ENCODE measurements at regions not wholly inside any gene's neighbourhood (a gene's known extent, or its start where the extent isn't known, plus 50 kb on each side); places are given as distances from the start of the nearest gene placed in this dataset.
A peak's percentile ranks its signal among the peaks of the same experiment; 100 is the strongest.

- CTCF ChIA-PET: no interaction called here
- Mint-ChIP-seq H3K4me3 (no peak overlapping the region), H3K36me3 (no peaks in the 10 kb centered on the region), H3K9me3 (ENCODE audit: low read depth) (no peaks in the 10 kb centered on the region), H3K27me3 (peaks cover 10% of the 10 kb centered on the region), H3K27ac (no peak overlapping the region), H3K4me1 (no peaks in the 10 kb centered on the region)
- DNase-seq (no peak), ATAC-seq (no peak)
These were observed 514.0 kb upstream of the TMPO start for GRCh38 chr12:98001430-98001829.

GRCh38 chr12:98002887-98003493 is 512.4 kb upstream of the TMPO start:
- CTCF ChIA-PET: no interaction called here
- DNase-seq (peak; percentile 46), ATAC-seq (no peak)
- no peaks in the 10 kb centered on the region for H3K9me3 Mint-ChIP-seq (ENCODE audit: low read depth)
- no peak overlapping the region for H3K4me3 Mint-ChIP-seq
- no peaks in the 10 kb centered on the region for H3K36me3 Mint-ChIP-seq
- no peak overlapping the region for H3K27ac Mint-ChIP-seq
- H3K27me3 Mint-ChIP-seq: peaks cover 10% of the 10 kb centered on the region
- H3K4me1 Mint-ChIP-seq: no peaks in the 10 kb centered on the region

GRCh38 chr12:98007963-98008362 is 507.4 kb upstream of the TMPO start:
- H3K9me3 Mint-ChIP-seq (ENCODE audit: low read depth): no peaks in the 10 kb centered on the region
- H3K4me3 Mint-ChIP-seq: no peak overlapping the region
- CTCF ChIA-PET: no interaction called here
- no peaks in the 10 kb centered on the region for H3K36me3 Mint-ChIP-seq
- peaks cover 8% of the 10 kb centered on the region for H3K27me3 Mint-ChIP-seq
- no peak for ATAC-seq
- no peak for DNase-seq
- no peaks in the 10 kb centered on the region for H3K4me1 Mint-ChIP-seq
- no peak overlapping the region for H3K27ac Mint-ChIP-seq

GRCh38 chr12:98013560-98013959 is 501.8 kb upstream of the TMPO start:
- no peak overlapping the region for H3K4me3 Mint-ChIP-seq
- CTCF ChIA-PET: no interaction called here
- ATAC-seq (no peak), DNase-seq (no peak)
- H3K9me3 Mint-ChIP-seq (ENCODE audit: low read depth): no peaks in the 10 kb centered on the region
- H3K27ac Mint-ChIP-seq: no peak overlapping the region
- no peaks in the 10 kb centered on the region for H3K27me3 Mint-ChIP-seq
- no peaks in the 10 kb centered on the region for H3K4me1 Mint-ChIP-seq
- H3K36me3 Mint-ChIP-seq: no peaks in the 10 kb centered on the region

GRCh38 chr12:98018836-98019235 is 496.6 kb upstream of the TMPO start:
- H3K4me1 Mint-ChIP-seq: no peaks in the 10 kb centered on the region
- no peak overlapping the region for H3K4me3 Mint-ChIP-seq
- no peaks in the 10 kb centered on the region for H3K9me3 Mint-ChIP-seq (ENCODE audit: low read depth)
- no peaks in the 10 kb centered on the region for H3K36me3 Mint-ChIP-seq
- no peak overlapping the region for H3K27ac Mint-ChIP-seq
- no peak for DNase-seq
- CTCF ChIA-PET: no interaction called here
- no peak for ATAC-seq
- no peaks in the 10 kb centered on the region for H3K27me3 Mint-ChIP-seq

GRCh38 chr12:98020376-98020775 is 495.0 kb upstream of the TMPO start:
- Mint-ChIP-seq H3K36me3 (no peaks in the 10 kb centered on the region), H3K27me3 (no peaks in the 10 kb centered on the region), H3K27ac (no peak overlapping the region), H3K9me3 (ENCODE audit: low read depth) (no peaks in the 10 kb centered on the region), H3K4me3 (no peak overlapping the region), H3K4me1 (no peaks in the 10 kb centered on the region)
- no peak for ATAC-seq
- CTCF ChIA-PET: no interaction called here
- no peak for DNase-seq

- Mint-ChIP-seq H3K9me3 (ENCODE audit: low read depth) (no peaks in the 10 kb centered on the region), H3K4me1 (no peaks in the 10 kb centered on the region), H3K36me3 (no peaks in the 10 kb centered on the region), H3K4me3 (no peak overlapping the region), H3K27ac (no peak overlapping the region), H3K27me3 (no peaks in the 10 kb centered on the region)
- DNase-seq (no peak), ATAC-seq (no peak)
- CTCF ChIA-PET: no interaction called here
These were observed 492.4 kb upstream of the TMPO start for GRCh38 chr12:98022961-98023360.

GRCh38 chr12:98037401-98038140 is 477.8 kb upstream of the TMPO start:
- Mint-ChIP-seq H3K4me3 (no peak overlapping the region), H3K9me3 (ENCODE audit: low read depth) (peaks cover 2% of the 10 kb centered on the region), H3K4me1 (no peaks in the 10 kb centered on the region), H3K27ac (no peak overlapping the region), H3K36me3 (no peaks in the 10 kb centered on the region), H3K27me3 (no peaks in the 10 kb centered on the region)
- CTCF ChIA-PET: no interaction called here
- no peak for DNase-seq
- no peak for ATAC-seq

- no peaks in the 10 kb centered on the region for H3K4me1 Mint-ChIP-seq
- CTCF ChIA-PET: no interaction called here
- no peaks in the 10 kb centered on the region for H3K36me3 Mint-ChIP-seq
- DNase-seq (no peak), ATAC-seq (no peak)
- H3K27me3 Mint-ChIP-seq: no peaks in the 10 kb centered on the region
- H3K9me3 Mint-ChIP-seq (ENCODE audit: low read depth): peaks cover 2% of the 10 kb centered on the region
- no peak overlapping the region for H3K27ac Mint-ChIP-seq
- no peak overlapping the region for H3K4me3 Mint-ChIP-seq
These were observed 472.7 kb upstream of the TMPO start for GRCh38 chr12:98042668-98043067.

GRCh38 chr12:98045395-98045794 is 470.0 kb upstream of the TMPO start:
- no peak overlapping the region for H3K27ac Mint-ChIP-seq
- H3K27me3 Mint-ChIP-seq: no peaks in the 10 kb centered on the region
- no peaks in the 10 kb centered on the region for H3K36me3 Mint-ChIP-seq
- DNase-seq: no peak
- no peak for ATAC-seq
- no peaks in the 10 kb centered on the region for H3K9me3 Mint-ChIP-seq (ENCODE audit: low read depth)
- H3K4me3 Mint-ChIP-seq: no peak overlapping the region
- no peaks in the 10 kb centered on the region for H3K4me1 Mint-ChIP-seq
- CTCF ChIA-PET: no interaction called here

- no peaks in the 10 kb centered on the region for H3K4me1 Mint-ChIP-seq
- no peaks in the 10 kb centered on the region for H3K36me3 Mint-ChIP-seq
- no peak overlapping the region for H3K27ac Mint-ChIP-seq
- CTCF ChIA-PET: no interaction called here
- no peak for DNase-seq
- ATAC-seq: no peak
- H3K27me3 Mint-ChIP-seq: no peaks in the 10 kb centered on the region
- no peaks in the 10 kb centered on the region for H3K9me3 Mint-ChIP-seq (ENCODE audit: low read depth)
- H3K4me3 Mint-ChIP-seq: no peak overlapping the region
These were observed 467.1 kb upstream of the TMPO start for GRCh38 chr12:98048326-98048725.

GRCh38 chr12:98053202-98053601 is 462.2 kb upstream of the TMPO start:
- H3K36me3 Mint-ChIP-seq: no peaks in the 10 kb centered on the region
- ATAC-seq: no peak
- H3K4me3 Mint-ChIP-seq: no peak overlapping the region
- no peak overlapping the region for H3K27ac Mint-ChIP-seq
- CTCF ChIA-PET: no interaction called here
- H3K4me1 Mint-ChIP-seq: no peaks in the 10 kb centered on the region
- DNase-seq: no peak
- H3K9me3 Mint-ChIP-seq (ENCODE audit: low read depth): no peaks in the 10 kb centered on the region
- H3K27me3 Mint-ChIP-seq: no peaks in the 10 kb centered on the region

- Mint-ChIP-seq H3K4me3 (no peak overlapping the region), H3K27ac (no peak overlapping the region), H3K27me3 (no peaks in the 10 kb centered on the region), H3K9me3 (ENCODE audit: low read depth) (no peaks in the 10 kb centered on the region), H3K4me1 (no peaks in the 10 kb centered on the region), H3K36me3 (no peaks in the 10 kb centered on the region)
- CTCF ChIA-PET: no interaction called here
- no peak for ATAC-seq
- DNase-seq: no peak
These were observed 457.7 kb upstream of the TMPO start for GRCh38 chr12:98057701-98058100.

- CTCF ChIA-PET: no interaction called here
- Mint-ChIP-seq H3K4me1 (no peaks in the 10 kb centered on the region), H3K27ac (no peak overlapping the region), H3K36me3 (no peaks in the 10 kb centered on the region), H3K9me3 (ENCODE audit: low read depth) (no peaks in the 10 kb centered on the region), H3K4me3 (no peak overlapping the region), H3K27me3 (no peaks in the 10 kb centered on the region)
- ATAC-seq (no peak), DNase-seq (no peak)
These were observed 457.2 kb upstream of the TMPO start for GRCh38 chr12:98058213-98058612.

GRCh38 chr12:98058838-98059237 is 456.6 kb upstream of the TMPO start:
- ATAC-seq (no peak), DNase-seq (no peak)
- H3K4me3 Mint-ChIP-seq: no peak overlapping the region
- H3K4me1 Mint-ChIP-seq: no peaks in the 10 kb centered on the region
- H3K9me3 Mint-ChIP-seq (ENCODE audit: low read depth): no peaks in the 10 kb centered on the region
- no peak overlapping the region for H3K27ac Mint-ChIP-seq
- H3K27me3 Mint-ChIP-seq: no peaks in the 10 kb centered on the region
- H3K36me3 Mint-ChIP-seq: no peaks in the 10 kb centered on the region
- CTCF ChIA-PET: no interaction called here
